HG02852 (cell line): ENCODE measurements at regions not wholly inside any gene's neighbourhood (a gene's known extent, or its start where the extent isn't known, plus 50 kb on each side); places are given as distances from the start of the nearest gene placed in this dataset.
A peak's percentile ranks its signal among the peaks of the same experiment; 100 is the strongest.
"Not testable (repeated sequence)": the region's sequence is repeated elsewhere in the genome, so short reads cannot be mapped to it uniquely, and the experiment has no call there.

Experiments used
- ATAC-seq: cut with Tn5 transposase; IDR thresholded peaks from one replicate; pipeline ENCODE4 v1.9.1; 2021; ENCODE audit warnings: mild to moderate bottlenecking, moderate library complexity; ENCODE audit not compliant: unreplicated experiment

- ATAC-seq, result no peak
These were observed 160.4 kb downstream of the ESM1 start for GRCh38 chr5:54825005-54825404.

GRCh38 chr5:54823006-54823405 lies 162.4 kb downstream of the ESM1 start:
- no peak for ATAC-seq

DNA sequence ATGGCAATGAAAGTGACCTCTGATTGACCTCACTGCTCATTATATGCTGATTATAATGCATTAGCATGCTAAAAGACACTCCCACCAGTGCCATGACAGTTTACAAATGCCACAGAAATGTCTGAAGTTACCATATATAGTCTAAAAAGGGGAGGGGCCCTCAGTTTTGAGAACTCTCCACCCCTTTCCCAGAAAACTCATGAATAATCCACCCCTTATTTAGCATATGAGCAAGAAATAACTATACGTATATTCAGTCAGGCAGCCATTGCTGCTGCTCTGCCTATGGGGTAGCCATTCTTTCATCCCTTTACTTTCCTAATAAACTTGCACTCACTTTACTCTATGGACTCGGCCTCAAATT lies 163.1 kb downstream of the ESM1 start:
- ATAC-seq, result no peak

GRCh38 chr5:54821445-54822323 lies 163.7 kb downstream of the ESM1 start:
- no peak for ATAC-seq

DNA sequence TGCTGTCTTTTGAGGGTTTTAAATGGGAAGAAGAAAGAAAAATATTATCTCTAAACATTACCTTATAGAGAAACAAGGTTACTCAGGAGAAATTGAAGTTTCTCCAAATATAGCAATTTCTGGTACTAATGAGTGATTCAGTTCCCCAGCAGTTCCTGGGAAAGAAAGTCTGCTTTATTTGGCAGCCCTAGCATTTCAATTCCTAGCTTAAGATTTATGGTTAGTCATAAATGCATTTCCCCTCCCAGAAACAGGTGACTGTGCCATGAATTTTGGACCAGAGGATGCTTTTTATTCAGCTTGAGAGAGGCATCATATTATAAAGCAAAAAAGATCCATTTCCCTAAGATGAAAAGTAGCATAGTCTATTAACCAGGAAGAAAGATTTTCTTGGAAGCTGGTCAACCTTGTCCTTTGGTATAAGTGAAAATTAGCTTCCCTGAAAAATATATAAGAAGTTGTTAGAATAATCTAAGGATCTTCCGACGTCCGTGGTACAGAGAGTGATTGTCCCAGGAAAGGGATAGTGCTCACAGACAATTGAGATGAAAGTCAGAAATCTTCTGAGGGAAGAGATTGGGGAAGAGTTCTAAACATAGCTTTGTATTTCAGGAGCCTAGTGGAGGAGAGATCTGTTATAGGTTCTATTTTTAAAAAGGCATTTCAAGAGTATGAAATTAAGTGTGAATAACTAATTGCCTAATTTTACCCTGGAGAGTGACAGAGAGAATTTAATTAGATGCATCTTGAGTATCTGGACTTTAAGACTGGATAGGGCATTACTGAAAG lies 164.9 kb downstream of the ESM1 start:
- ATAC-seq, result no peak

DNA sequence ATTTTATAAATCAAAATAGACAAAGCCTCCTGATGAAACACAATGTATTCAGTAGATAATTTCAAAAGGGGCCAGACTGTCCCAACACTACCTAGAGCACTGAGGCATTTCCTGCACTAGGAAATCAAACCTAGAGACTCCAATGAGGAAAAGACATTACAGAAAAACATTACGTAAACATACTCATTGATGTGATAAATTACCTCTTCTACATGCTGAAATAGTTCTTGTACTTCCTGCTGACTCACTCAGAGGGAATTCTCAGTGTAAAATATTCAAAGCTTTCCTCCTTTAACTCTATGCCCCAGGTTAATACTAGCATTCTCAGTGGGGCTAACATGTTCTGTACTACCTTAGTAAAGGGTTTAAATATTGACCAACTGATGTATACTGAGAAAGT lies 178.0 kb downstream of the ESM1 start:
- no peak for ATAC-seq

DNA sequence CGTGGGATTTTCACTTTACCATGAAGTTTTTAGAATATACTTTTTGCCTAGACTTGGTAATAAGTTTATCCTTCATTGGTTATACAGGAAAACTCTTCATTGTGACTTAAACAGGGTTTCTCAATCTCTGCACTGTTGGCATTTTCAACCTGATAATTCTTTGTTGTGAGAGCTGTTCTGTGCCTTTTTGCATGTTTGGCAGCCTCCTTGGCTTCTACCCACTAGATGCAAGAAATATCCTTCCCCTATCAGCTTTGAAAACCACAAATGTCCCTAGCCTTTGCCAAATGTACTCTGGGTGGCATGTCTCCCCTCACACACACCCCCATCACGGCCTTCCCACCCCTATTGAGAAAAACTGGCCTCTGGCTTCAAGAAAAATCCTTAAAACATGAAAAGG lies 180.9 kb downstream of the ESM1 start:
- ATAC-seq, result no peak

GRCh38 chr5:54804086-54804485 lies 181.3 kb downstream of the ESM1 start:
- ATAC-seq, result no peak

DNA sequence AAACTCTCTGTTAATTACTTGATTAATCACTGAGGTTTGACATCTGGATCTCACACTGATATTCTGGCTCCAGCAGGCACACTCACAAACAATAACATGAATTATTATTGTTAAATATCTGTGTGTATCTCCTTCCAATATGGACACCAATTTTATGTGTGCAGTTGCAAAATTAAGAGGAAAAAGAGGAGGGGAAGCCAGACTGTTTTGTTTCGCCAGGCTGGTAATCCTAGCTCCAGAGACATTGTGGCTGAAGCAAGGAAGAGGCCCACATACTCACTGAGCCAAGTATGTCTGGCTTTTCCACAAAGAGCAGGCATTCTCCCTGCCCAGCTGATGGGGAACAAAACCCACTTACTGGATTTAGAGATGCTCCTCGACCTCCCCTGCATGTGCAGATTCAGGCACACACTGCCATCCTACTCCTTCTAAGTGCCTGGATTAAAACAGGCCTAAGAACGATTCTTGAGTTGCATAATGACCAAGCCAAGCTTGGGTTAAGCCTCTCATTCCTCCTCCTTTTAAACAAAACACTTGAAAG lies 181.9 kb downstream of the ESM1 start:
- no peak for ATAC-seq

GRCh38 chr5:54799645-54800044 lies 185.7 kb downstream of the ESM1 start:
- peak; percentile 75 for ATAC-seq

GRCh38 chr5:54795777-54796176 lies 189.6 kb downstream of the ESM1 start:
- ATAC-seq, result no peak

GRCh38 chr5:54795284-54795683 lies 190.1 kb downstream of the ESM1 start:
- ATAC-seq, result no peak

DNA sequence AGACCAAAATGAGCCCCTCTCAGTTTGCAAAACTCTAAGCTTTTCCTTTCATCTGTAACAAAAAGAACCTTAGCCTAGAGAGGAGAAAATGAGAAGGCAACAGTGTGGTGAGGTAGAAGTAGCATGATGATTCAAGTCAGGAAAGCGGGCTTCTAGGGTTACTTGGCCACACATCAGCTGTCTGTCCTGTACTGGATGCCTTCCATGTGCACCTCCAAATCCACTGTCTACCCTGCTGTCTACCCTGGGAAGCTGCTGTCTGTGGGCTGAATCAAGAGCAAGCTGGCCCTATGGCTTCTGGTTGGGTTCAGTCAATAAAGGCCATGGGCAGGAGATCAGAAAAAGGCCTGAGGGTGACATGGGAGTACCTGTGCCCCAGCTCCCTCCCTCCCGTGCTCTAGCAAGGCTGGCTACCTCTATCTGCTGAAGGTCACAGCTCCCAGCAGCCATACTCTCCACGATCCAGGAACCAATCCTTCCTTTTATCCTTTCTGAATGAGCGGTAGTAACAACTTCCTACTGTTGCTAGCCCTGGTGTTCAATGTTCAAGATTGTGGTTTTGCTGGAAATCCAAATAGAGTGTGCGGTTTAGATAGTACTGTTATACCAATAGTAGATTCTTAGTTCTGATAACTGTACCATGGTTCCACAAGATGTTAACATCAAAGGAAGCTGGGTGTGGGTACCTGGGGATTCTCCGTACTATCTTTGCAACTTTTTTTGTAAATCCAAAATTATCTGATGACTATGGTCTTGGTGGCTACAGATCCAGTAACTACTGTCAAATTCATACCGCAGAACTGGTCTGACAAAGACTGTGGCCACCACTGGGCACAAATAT lies 191.0 kb downstream of the ESM1 start:
- ATAC-seq, result no peak

DNA sequence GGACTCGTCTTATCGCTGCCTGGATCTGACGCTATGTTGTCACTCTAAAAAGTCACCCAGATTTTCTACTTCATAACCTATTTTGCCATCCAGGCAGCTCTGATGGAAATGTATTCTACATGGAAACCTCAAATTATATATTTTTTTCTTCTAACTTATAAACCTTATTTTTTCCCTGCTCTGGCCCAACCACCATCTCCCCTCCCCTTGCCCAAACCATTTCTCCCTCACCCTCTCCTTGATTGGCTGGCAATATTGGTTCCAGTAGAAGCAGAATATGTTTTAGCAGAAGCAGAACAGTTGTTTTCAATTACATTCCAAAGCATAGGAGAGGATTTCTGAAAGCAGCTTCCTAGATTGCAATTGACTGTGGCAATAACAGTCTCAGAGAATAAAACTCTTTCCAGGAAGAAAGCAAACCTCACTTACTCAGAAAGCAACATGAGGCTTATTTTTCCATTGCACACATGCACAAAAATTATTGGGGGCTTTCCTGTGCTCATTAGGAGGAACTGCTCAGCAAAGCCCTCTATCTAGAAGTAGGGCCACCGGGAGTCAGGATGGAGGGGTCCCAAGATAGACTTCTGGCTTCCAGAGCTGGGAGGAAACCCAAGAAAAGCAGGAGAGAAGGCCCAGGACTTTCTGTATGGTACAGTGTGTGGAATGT lies 191.8 kb downstream of the ESM1 start:
- no peak for ATAC-seq

- ATAC-seq, result no peak
These were observed 192.6 kb downstream of the ESM1 start for GRCh38 chr5:54792611-54793404.

DNA sequence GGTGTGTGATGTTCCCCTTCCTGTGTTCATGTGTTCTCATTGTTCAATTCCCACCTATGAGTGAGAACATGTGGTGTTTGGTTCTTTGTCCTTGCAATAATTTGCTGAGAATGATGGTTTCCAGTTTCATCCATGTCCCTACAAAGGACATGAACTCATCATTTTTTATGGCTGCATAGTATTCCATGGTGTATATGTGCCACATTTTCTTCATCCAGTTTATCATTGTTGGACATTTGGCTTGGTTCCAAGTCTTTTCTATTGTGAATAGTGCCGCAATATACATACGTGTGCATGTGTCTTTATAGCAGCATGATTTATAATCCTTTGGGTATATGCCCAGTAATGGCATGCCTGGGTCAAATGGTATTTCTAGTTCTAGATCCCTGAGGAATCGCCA lies 197.5 kb downstream of the ESM1 start:
- not testable (repeated sequence) for ATAC-seq

DNA sequence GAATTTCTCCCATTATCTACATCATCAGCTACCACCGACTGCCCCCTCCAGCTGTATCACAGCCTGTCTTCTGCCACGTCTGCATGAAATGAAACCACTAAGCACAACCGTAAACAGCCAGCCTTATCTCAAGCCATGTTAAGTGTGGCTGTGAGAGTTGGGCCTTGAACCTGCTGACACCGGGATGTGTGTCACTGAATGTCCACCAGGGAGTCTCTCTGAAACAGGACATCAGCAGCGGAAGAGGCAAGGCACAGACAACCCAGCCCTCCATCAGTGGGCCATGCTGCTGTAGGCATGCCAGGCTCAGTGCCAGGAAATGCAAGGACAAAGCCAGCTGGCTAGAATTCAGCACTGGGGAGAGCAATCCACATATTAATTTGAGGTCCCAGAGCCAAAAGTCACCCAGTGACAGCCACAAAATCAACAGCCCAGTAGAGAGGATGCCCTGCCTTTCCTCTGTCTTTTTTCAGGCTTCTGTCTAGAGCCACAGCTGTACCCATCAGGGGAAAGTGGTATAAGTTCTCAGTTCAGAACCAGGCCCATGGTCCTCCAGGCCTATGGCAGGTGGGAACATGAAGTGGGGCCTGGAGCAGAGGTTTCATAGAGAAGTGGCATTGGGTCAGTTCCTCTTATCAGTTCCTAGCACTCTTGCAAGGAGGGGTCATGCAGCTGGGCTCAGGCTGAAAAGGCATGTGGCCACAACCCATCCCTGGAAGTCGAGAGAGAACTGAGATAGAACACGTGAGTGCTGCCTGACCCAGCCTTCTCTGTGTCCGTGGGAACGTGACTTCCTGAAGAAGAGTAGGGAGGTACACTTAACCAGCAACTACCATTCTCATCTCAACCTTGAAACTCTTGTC lies 199.4 kb downstream of the ESM1 start:
- peak; percentile 86 for ATAC-seq

DNA sequence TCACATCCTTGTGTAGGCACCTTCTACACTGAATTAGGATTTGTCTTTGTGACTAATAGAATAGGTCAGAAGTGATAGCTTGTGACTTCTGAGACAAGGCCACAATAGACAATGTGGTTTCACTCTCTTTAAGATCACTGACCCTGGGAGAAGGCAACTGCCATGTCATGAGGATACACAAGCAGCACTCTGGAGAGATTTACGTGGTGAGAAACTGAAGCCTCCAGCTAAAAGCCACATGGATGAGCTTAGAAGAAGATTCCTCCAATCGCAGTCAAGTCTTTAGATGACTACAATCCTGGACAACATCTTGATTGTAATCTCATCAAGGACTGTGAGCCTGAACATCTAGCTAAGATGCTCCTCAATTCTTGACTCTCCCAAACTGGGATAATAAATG lies 206.6 kb downstream of the ESM1 start:
- ATAC-seq, result no peak

DNA sequence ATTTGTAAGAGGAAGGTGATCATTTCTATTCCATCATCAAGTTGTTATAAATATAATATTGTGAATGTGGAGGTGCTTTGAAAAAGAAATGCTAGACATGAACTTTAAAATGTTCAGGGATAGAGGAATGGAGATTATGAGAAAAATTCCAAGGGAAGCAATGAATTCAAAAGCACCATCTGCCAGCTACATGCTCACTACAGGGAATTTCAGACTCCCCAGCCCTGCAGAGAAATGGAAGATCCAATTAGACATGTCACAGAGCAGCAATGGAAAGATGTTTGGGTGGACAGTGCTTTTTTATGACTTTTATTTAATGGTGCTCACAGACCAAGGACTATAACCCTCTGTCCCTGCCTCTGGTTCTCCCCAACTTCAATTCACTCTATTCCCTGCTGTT lies 209.7 kb downstream of the ESM1 start:
- no peak for ATAC-seq
